ENCODE measurements at regions not wholly inside any gene's neighbourhood (a gene's known extent, or its start where the extent isn't known, plus 50 kb on each side); places are given as distances from the start of the nearest gene placed in this dataset.

DNA sequence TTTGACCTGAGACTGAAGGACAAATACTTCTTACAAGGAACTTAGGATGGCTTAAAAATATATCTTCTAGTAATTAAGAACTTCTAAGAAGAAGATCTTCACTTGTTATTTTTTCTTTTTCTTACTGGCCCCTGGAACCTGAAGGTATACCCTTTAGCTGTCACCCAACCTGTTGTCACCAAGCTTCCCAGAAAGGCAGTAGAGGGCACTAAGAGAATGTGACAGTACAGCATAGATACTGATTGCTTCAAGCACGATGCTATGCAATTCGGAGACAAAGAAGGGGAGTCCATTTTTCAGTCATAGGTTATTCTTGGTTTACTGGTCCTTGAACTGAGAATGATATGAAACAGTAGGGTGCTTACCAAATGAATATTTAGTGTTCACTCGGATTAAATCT is 208.3 kb upstream of the PCDH9 start:
- no peaks in the 10 kb centered on the region for H3K36me3 Mint-ChIP-seq
- no peaks in the 10 kb centered on the region for H3F3A ChIP-seq (ENCODE audit: low read depth)
- no peak overlapping the region for H3K27ac Mint-ChIP-seq
- H3K79me2 ChIP-seq (ENCODE audit: low read depth) = no peaks in the 10 kb centered on the region
- no peaks in the 10 kb centered on the region for H3K27me3 ChIP-seq
- no peaks in the 10 kb centered on the region for H3K4me1 ChIP-seq
- no peaks in the 10 kb centered on the region for H3K4me1 Mint-ChIP-seq
- peak; percentile 49 for DNase-seq (ENCODE audit: low spot score)
- H2AFZ ChIP-seq (replicated peaks) = peak overlapping the region; percentile 66
- H3K9me3 Mint-ChIP-seq = no peaks in the 10 kb centered on the region
- H3K9me3 ChIP-seq (ENCODE audit: low read depth) = no peaks in the 10 kb centered on the region
- no peaks in the 10 kb centered on the region for H3K27me3 Mint-ChIP-seq (ENCODE audit: insufficient read depth, low read depth)
- H3K4me3 Mint-ChIP-seq = no peak overlapping the region
- no peak overlapping the region for H3K27ac ChIP-seq
- no peak overlapping the region for H3K9ac ChIP-seq
- no peak overlapping the region for H3K4me3 ChIP-seq
- H3K4me2 ChIP-seq = no peak overlapping the region
- TF ChIP-seq EZH2phosphoT487 (IDR thresholded peaks at IDR 0.05) (no peak), CTCF (IDR thresholded peaks at IDR 0.05) (peak; percentile 59)
- no peaks in the 10 kb centered on the region for H4K20me1 ChIP-seq (ENCODE audit: low read depth)
- H3K36me3 ChIP-seq = no peaks in the 10 kb centered on the region

DNA sequence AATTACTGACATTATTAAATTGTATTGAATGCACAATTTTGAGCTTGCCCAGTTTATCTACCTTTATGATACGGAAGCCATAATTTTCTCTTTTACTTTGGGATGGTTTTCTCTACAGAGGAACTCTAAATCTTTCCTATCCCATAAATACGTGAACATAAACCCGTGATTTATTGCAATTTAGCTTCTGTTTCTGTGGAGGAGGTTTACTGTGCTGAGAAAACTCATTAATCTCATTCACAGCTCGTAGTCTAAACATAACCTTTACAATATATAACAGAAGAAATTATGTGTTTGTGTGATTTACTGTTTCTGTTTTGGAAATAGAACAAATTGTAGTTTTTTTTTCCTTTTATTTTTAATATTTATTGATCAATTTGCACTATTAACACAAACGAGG is 207.1 kb upstream of the PCDH9 start:
- no peak overlapping the region for H3K27ac ChIP-seq
- no peaks in the 10 kb centered on the region for H3K27me3 Mint-ChIP-seq (ENCODE audit: insufficient read depth, low read depth)
- H3F3A ChIP-seq (ENCODE audit: low read depth) = no peaks in the 10 kb centered on the region
- H3K27ac Mint-ChIP-seq = no peak overlapping the region
- no peaks in the 10 kb centered on the region for H3K4me1 ChIP-seq
- TF ChIP-seq CTCF (IDR thresholded peaks at IDR 0.05) (no peak), EZH2 (IDR thresholded peaks at IDR 0.05) (no peak), EZH2phosphoT487 (IDR thresholded peaks at IDR 0.05) (no peak)
- H3K79me2 ChIP-seq (ENCODE audit: low read depth) = no peaks in the 10 kb centered on the region
- H3K9me3 ChIP-seq (ENCODE audit: low read depth) = no peaks in the 10 kb centered on the region
- no peaks in the 10 kb centered on the region for H3K27me3 ChIP-seq
- no peak overlapping the region for H3K4me3 ChIP-seq
- no peak overlapping the region for H3K4me2 ChIP-seq
- H3K9ac ChIP-seq = no peak overlapping the region
- H3K9me3 Mint-ChIP-seq = no peaks in the 10 kb centered on the region
- no peak overlapping the region for H2AFZ ChIP-seq (replicated peaks)
- DNase-seq (ENCODE audit: low spot score) = no peak
- no peaks in the 10 kb centered on the region for H4K20me1 ChIP-seq (ENCODE audit: low read depth)
- no peaks in the 10 kb centered on the region for H3K4me1 Mint-ChIP-seq
- H3K36me3 ChIP-seq = no peaks in the 10 kb centered on the region
- no peaks in the 10 kb centered on the region for H3K36me3 Mint-ChIP-seq
- H3K4me3 Mint-ChIP-seq = no peak overlapping the region

DNA sequence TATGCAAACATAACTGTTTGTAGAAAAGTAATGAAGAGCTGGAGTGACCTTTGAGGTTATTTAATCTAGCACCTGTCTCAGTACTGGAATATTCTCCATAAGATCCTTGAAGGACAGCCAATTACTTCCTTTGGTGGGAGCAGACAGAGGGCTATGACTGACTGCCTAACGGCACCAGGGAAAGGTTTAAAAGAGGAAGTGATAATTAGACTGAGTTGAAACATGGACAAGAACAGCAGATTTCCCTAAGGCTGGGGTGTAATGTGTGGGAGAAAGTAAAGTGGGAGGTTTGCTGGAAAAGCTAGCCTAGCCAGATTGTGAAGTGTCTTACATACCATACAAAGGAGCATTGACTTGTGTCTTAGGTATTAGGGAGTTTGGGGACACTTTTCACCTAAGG is 191.3 kb upstream of the PCDH9 start:
- Histone ChIP-seq H3K4me1 (no peaks in the 10 kb centered on the region), H4K20me1 (ENCODE audit: low read depth) (no peaks in the 10 kb centered on the region), H3K9me3 (ENCODE audit: low read depth) (no peaks in the 10 kb centered on the region), H3K27ac (no peak overlapping the region), H3F3A (ENCODE audit: low read depth) (no peaks in the 10 kb centered on the region), H3K4me2 (no peak overlapping the region), H2AFZ (replicated peaks) (peak overlapping the region; percentile 12), H3K79me2 (ENCODE audit: low read depth) (no peaks in the 10 kb centered on the region), H3K9ac (no peak overlapping the region), H3K27me3 (no peaks in the 10 kb centered on the region), H3K36me3 (no peaks in the 10 kb centered on the region), H3K4me3 (no peak overlapping the region)
- no peak for TF ChIP-seq CTCF (IDR thresholded peaks at IDR 0.05)
- TF ChIP-seq EZH2phosphoT487 (IDR thresholded peaks at IDR 0.05) = no peak
- no peak for TF ChIP-seq EZH2 (IDR thresholded peaks at IDR 0.05)
- no peaks in the 10 kb centered on the region for H3K4me1 Mint-ChIP-seq
- H3K27me3 Mint-ChIP-seq (ENCODE audit: insufficient read depth, low read depth) = peaks cover 3% of the 10 kb centered on the region
- no peak overlapping the region for H3K27ac Mint-ChIP-seq
- no peaks in the 10 kb centered on the region for H3K9me3 Mint-ChIP-seq
- H3K4me3 Mint-ChIP-seq = no peak overlapping the region
- no peaks in the 10 kb centered on the region for H3K36me3 Mint-ChIP-seq
- DNase-seq (ENCODE audit: low spot score) = no peak

All from neural progenitor cell (in vitro differentiated cells).